Mesenchymal stem cell (in vitro differentiated cells and primary cell): ENCODE measurements at regions not wholly inside any gene's neighbourhood (a gene's known extent, or its start where the extent isn't known, plus 50 kb on each side); places are given as distances from the start of the nearest gene placed in this dataset.

ENCODE experiments used
- DNase-seq: peaks from one replicate; pipeline ENCODE4 v3.0.0-alpha.2; 2013
- H2AFZ ChIP-seq: one replicate; pipeline ENCODE4 v1.6.1; 2013; ENCODE audit warnings: low read depth, mild to moderate bottlenecking, control low read depth, inconsistent platforms, low read length, moderate library complexity
- H2AK5ac ChIP-seq: 2 replicates; pipeline ENCODE4 v1.6.1; 2013; ENCODE audit warnings: low read length, moderate library complexity, mild to moderate bottlenecking, inconsistent platforms; ENCODE audit not compliant: severe bottlenecking
- H2BK120ac ChIP-seq: one replicate; pipeline ENCODE4 v1.6.1; 2013; ENCODE audit warnings: low read depth, mild to moderate bottlenecking, inconsistent platforms, low read length, moderate library complexity
- H2BK12ac ChIP-seq, 2 experiments: one replicate each; pipeline ENCODE4 v1.6.1; 2013; ENCODE audit warnings: inconsistent platforms in 2 of 2, low read length in 2 of 2, mild to moderate bottlenecking in 2 of 2, moderate library complexity in 2 of 2, control low read depth in 1 of 2
- H2BK15ac ChIP-seq: one replicate; pipeline ENCODE4 v1.6.1; 2013; ENCODE audit warnings: mild to moderate bottlenecking, low read depth, inconsistent platforms; ENCODE audit not compliant: poor library complexity, severe bottlenecking
- H2BK5ac ChIP-seq: 2 replicates; pipeline ENCODE4 v1.6.1; 2013; ENCODE audit warnings: low read depth, mild to moderate bottlenecking, low read length, control low read depth, inconsistent platforms; ENCODE audit not compliant: poor library complexity, severe bottlenecking
- H3K14ac ChIP-seq, 2 experiments: one replicate each; pipeline ENCODE4 v1.6.1; 2013; ENCODE audit warnings: inconsistent platforms in 2 of 2, low read length in 2 of 2, control low read depth in 1 of 2, mild to moderate bottlenecking in 1 of 2, moderate library complexity in 1 of 2
- H3K18ac ChIP-seq, 2 experiments: one replicate each; pipeline ENCODE4 v1.6.1; 2013; ENCODE audit warnings: inconsistent platforms in 2 of 2, low read length in 2 of 2, control low read depth in 1 of 2, low read depth in 1 of 2, mild to moderate bottlenecking in 1 of 2
- H3K23ac ChIP-seq, 2 experiments: one replicate each; pipeline ENCODE4 v1.6.1; 2013; ENCODE audit warnings: inconsistent platforms in 2 of 2, low read length in 2 of 2, mild to moderate bottlenecking in 2 of 2, moderate library complexity in 2 of 2, control low read depth in 1 of 2
- H3K27ac ChIP-seq: 2 replicates; pipeline ENCODE4 v1.5.1; 2013; ENCODE audit warnings: mild to moderate bottlenecking, moderate library complexity, low read length, control low read depth, inconsistent platforms; ENCODE audit not compliant: poor library complexity, severe bottlenecking
- H3K27me3 ChIP-seq, 2 experiments: 2 replicates each; pipeline versions ENCODE4 v1.6.1 to v1.7.0; 2013; ENCODE audit warnings: low read length in 2 of 2, mild to moderate bottlenecking in 2 of 2, moderate library complexity in 2 of 2, control low read depth in 1 of 2, inconsistent platforms in 1 of 2; ENCODE audit not compliant: control insufficient read depth in 1 of 2, insufficient read depth in 1 of 2
- H3K36me3 ChIP-seq, 2 experiments: 2 replicates each; pipeline versions ENCODE4 v1.6.1 to v1.7.0; 2013; ENCODE audit warnings: low read length in 2 of 2, control low read depth in 1 of 2, inconsistent platforms in 1 of 2, low read depth in 1 of 2, mild to moderate bottlenecking in 1 of 2; ENCODE audit not compliant: insufficient read depth in 2 of 2, control insufficient read depth in 1 of 2
- H3K4ac ChIP-seq, 2 experiments: one replicate each; pipeline ENCODE4 v1.6.1; 2013; ENCODE audit warnings: inconsistent platforms in 2 of 2, low read length in 2 of 2, mild to moderate bottlenecking in 2 of 2, moderate library complexity in 2 of 2, control low read depth in 1 of 2, low read depth in 1 of 2
- H3K4me1 ChIP-seq: 2 replicates; pipeline ENCODE4 v1.6.1; 2013; ENCODE audit warnings: low read depth, low read length, control low read depth; ENCODE audit not compliant: control insufficient read depth, insufficient read depth
- H3K4me2 ChIP-seq: 2 replicates; pipeline ENCODE4 v1.6.1; 2013; ENCODE audit warnings: low read length, mild to moderate bottlenecking, inconsistent platforms; ENCODE audit not compliant: poor library complexity, severe bottlenecking
- H3K4me3 ChIP-seq, 2 experiments: 2 replicates each; pipeline versions ENCODE4 v1.5.1 to v1.7.0; 2013; ENCODE audit warnings: low read length in 2 of 2, mild to moderate bottlenecking in 2 of 2, control low read depth in 1 of 2, low read depth in 1 of 2; ENCODE audit not compliant: insufficient read depth in 1 of 2
- H3K79me1 ChIP-seq: replicated peaks from 2 replicates; pipeline ENCODE4 v1.6.1; 2013; ENCODE audit warnings: mild to moderate bottlenecking, control low read depth, low read length, inconsistent platforms; ENCODE audit not compliant: poor library complexity, severe bottlenecking
- H3K9ac ChIP-seq: 2 replicates; pipeline ENCODE4 v1.7.0; 2013; ENCODE audit warnings: mild to moderate bottlenecking, low read length, moderate library complexity
- H3K9me3 ChIP-seq: 2 replicates; pipeline ENCODE4 v1.7.0; 2013; ENCODE audit warnings: mild to moderate bottlenecking, low read length; ENCODE audit not compliant: control insufficient read depth
- H4K8ac ChIP-seq: one replicate; pipeline ENCODE4 v1.6.1; 2013; ENCODE audit warnings: inconsistent platforms, mild to moderate bottlenecking, low read length, moderate library complexity
- H4K91ac ChIP-seq: one replicate; pipeline ENCODE4 v1.6.1; 2013; ENCODE audit warnings: mild to moderate bottlenecking, low read length, inconsistent platforms
- WGBS: methylation state at CpG from one replicate; pipeline ENCODE4 v1.1.7; 2013; ENCODE audit warnings: mixed read lengths; 5-methylcytosine and 5-hydroxymethylcytosine counted together

DNA sequence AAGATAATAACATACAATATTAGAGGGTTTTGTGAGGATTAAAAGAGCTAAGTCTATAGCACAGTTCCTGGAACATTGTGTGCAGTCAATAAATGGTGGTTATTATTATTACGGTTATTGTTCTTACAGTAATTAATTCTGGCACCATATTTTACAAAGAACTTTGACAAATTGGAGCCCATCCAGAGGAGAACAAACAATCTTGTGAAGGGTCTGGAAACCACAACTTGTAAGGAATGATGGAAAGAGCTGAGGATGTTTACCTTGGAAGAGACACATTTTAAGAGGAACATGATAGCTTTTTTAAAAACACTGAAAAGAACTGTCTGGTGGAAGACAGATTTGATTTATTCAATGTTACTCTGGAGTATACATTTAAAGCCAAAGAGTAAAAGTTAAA, 150.5 kb upstream of the KRR1 start:
- Histone ChIP-seq H3K27me3 (no peaks in the 10 kb centered on the region), H4K8ac (no peak overlapping the region), H3K27ac (peak overlapping the region; percentile 41), H2BK120ac (no peak overlapping the region), H2AFZ (no peak overlapping the region), H2BK5ac (no peak overlapping the region), H4K91ac (no peak overlapping the region), H3K9me3 (no peaks in the 10 kb centered on the region), H3K36me3 (no peaks in the 10 kb centered on the region), H2BK15ac (no peak overlapping the region), H3K23ac (no peak overlapping the region), H2BK12ac (no peak overlapping the region), H3K4me2 (no peak overlapping the region), H3K4me1 (peaks cover 6% of the 10 kb centered on the region), H3K4ac (no peak overlapping the region), H3K4me3 (no peak overlapping the region), H3K14ac (no peak overlapping the region), H2AK5ac (no peak overlapping the region), H3K9ac (no peak overlapping the region), H3K18ac (no peak overlapping the region), H3K79me1 (no peaks in the 10 kb centered on the region)
- WGBS, result no CpG with 5 or more reads among the region's 1 CpG
- DNase-seq, result peak; percentile 31

- 67% methylated on average over 3 of the region's 3 CpGs for WGBS
- no peak overlapping the region for H3K4ac ChIP-seq
- H3K27ac ChIP-seq, result peak overlapping the region; percentile 86
- H3K4me1 ChIP-seq, result peaks cover 7% of the 10 kb centered on the region
- no peak overlapping the region for H3K4me3 ChIP-seq
- no peak overlapping the region for H2AFZ ChIP-seq
- peak overlapping the region; percentile 57 for H2AK5ac ChIP-seq
- no peaks in the 10 kb centered on the region for H3K27me3 ChIP-seq
- no peak overlapping the region for H2BK15ac ChIP-seq
- no peak overlapping the region for H3K4me2 ChIP-seq
- peak; percentile 68 for DNase-seq
- H2BK5ac ChIP-seq, result peak overlapping the region; percentile 9
- no peaks in the 10 kb centered on the region for H3K36me3 ChIP-seq
- no peak overlapping the region for H3K23ac ChIP-seq
- no peak overlapping the region for H3K14ac ChIP-seq
- H3K79me1 ChIP-seq, result no peaks in the 10 kb centered on the region
- H3K18ac ChIP-seq, result peak overlapping the region in 1 of 2 experiments; percentile 46
- H4K91ac ChIP-seq, result no peak overlapping the region
- H2BK120ac ChIP-seq, result no peak overlapping the region
- no peak overlapping the region for H4K8ac ChIP-seq
- peak overlapping the region in 1 of 2 experiments; percentile 86 for H2BK12ac ChIP-seq
- peak overlapping the region; percentile 83 for H3K9ac ChIP-seq
- H3K9me3 ChIP-seq, result no peaks in the 10 kb centered on the region
Measured at GRCh38 chr12:75660805-75661404, 149.5 kb upstream of the KRR1 start.

- Histone ChIP-seq H3K9me3 (no peaks in the 10 kb centered on the region), H4K8ac (no peak overlapping the region), H3K4me2 (no peak overlapping the region), H3K4me3 (peak overlapping the region in 1 of 2 experiments; percentile 30), H2BK12ac (peak overlapping the region in 1 of 2 experiments; percentile 59), H2BK120ac (no peak overlapping the region), H3K18ac (peak overlapping the region in 1 of 2 experiments; percentile 28), H3K23ac (no peak overlapping the region), H3K36me3 (no peaks in the 10 kb centered on the region), H2AFZ (no peak overlapping the region), H3K9ac (peak overlapping the region; percentile 83), H3K79me1 (no peaks in the 10 kb centered on the region), H3K27me3 (no peaks in the 10 kb centered on the region), H2BK5ac (no peak overlapping the region), H3K4ac (no peak overlapping the region), H3K27ac (peak overlapping the region; percentile 86), H3K4me1 (peaks cover 7% of the 10 kb centered on the region), H3K14ac (no peak overlapping the region), H4K91ac (no peak overlapping the region), H2BK15ac (no peak overlapping the region), H2AK5ac (peak overlapping the region; percentile 17)
- 17% methylated on average over 4 of the region's 4 CpGs for WGBS
- peak; percentile 81 for DNase-seq
Measured at GRCh38 chr12:75660107-75660530, 148.7 kb upstream of the KRR1 start.

DNA sequence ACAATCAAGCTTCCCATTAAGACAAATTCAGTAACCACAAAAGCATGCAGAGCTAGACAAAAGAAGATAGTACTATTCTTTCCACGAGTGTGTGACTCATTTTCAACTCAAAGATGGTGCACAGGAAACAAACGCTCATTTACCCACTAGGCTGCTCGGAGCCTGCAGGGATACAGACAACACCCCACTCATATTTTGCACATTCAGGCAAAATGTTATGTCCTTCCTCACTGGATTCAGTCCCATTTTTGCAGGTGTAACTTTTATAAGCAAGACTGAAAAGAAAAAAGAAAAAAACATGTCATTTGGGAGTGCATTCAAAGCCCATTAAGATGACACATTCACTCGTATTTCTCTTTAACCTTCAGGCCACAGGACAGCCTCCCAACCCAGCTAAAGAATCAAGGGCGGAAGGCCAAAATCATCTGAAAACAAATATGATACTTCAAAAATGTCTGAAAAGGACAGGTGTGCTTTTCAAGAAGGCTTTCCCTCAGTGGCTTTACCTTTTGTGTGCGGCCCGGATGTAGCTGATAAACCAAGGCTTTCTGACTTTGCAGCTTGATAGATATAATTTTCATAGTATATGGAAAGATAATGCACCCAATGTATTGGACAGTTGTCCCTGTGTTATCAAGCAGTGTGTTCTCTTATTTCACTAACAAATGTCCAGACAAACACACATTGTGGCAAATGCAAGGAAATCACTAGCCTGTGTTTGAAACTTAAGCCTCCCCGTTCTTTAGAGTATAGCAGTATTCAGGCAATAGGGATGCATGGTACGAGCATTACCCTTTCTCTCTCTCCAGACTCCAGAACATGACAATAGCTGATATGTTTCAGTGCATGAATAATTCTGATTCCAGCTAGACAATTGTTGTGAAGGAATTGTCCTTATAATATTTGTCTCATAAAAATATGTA, 147.8 kb upstream of the KRR1 start:
- no peak overlapping the region for H4K91ac ChIP-seq
- H2BK5ac ChIP-seq, result peak overlapping the region; percentile 47
- H3K9ac ChIP-seq, result peak overlapping the region; percentile 83
- WGBS, result 48% methylated on average over 8 of the region's 9 CpGs
- H2BK12ac ChIP-seq, result peak overlapping the region; percentile 17 to 32
- H2AK5ac ChIP-seq, result peak overlapping the region; percentile 78
- peak overlapping the region in 1 of 2 experiments; percentile 18 for H3K4ac ChIP-seq
- no peaks in the 10 kb centered on the region for H3K9me3 ChIP-seq
- H3K27ac ChIP-seq, result peak overlapping the region; percentile 86
- peak; percentile 81 for DNase-seq
- H2BK15ac ChIP-seq, result no peak overlapping the region
- H3K36me3 ChIP-seq, result no peaks in the 10 kb centered on the region
- H2BK120ac ChIP-seq, result no peak overlapping the region
- no peaks in the 10 kb centered on the region for H3K79me1 ChIP-seq
- no peak overlapping the region for H2AFZ ChIP-seq
- no peak overlapping the region for H4K8ac ChIP-seq
- H3K27me3 ChIP-seq, result no peaks in the 10 kb centered on the region
- peak overlapping the region in 1 of 2 experiments; percentile 63 for H3K18ac ChIP-seq
- no peak overlapping the region for H3K14ac ChIP-seq
- H3K23ac ChIP-seq, result no peak overlapping the region
- peaks cover 7% of the 10 kb centered on the region for H3K4me1 ChIP-seq
- H3K4me2 ChIP-seq, result no peak overlapping the region
- H3K4me3 ChIP-seq, result no peak overlapping the region
